ENCODE measurements at regions not wholly inside any gene's neighbourhood (a gene's known extent, or its start where the extent isn't known, plus 50 kb on each side); places are given as distances from the start of the nearest gene placed in this dataset.
"Not testable (repeated sequence)": the region's sequence is repeated elsewhere in the genome, so short reads cannot be mapped to it uniquely, and the experiment has no call there.

DNA sequence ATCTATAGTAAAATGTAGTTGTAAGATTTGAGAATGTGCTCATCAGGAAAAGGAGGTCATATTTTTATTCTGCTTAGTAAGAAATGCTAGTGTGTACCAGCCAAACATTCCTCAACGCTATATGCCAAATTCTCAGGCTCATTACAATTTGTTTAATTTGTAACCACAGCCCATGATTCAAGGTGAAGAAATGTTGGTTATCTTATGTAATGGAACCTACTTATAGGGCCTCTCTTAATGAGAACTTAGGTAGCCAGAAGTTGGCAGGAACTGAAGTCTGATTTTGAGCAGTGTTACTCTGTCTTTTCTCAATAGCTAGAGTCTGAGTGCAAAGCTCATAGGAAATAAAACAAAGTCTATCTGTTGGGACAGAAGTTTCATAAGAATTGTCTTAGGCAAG, 595.0 kb downstream of the GLUD2 start:
- H3K4me3 Mint-ChIP-seq = no peak overlapping the region
- no peaks in the 10 kb centered on the region for H3K27me3 Mint-ChIP-seq (ENCODE audit: low read depth)

GRCh38 chrX:121649417-121649816, 602.0 kb downstream of the GLUD2 start:
- no peak for DNase-seq (ENCODE audit: low read depth, low spot score)
- Mint-ChIP-seq H3K4me3 (no peak overlapping the region), H3K4me1 (no peaks in the 10 kb centered on the region), H3K27me3 (ENCODE audit: low read depth) (no peaks in the 10 kb centered on the region), H3K27ac (ENCODE audit: unreplicated experiment) (no peak overlapping the region), H3K9me3 (peaks cover 8% of the 10 kb centered on the region), H3K36me3 (ENCODE audit: low read depth) (no peaks in the 10 kb centered on the region)
- no peak for TF ChIP-seq CTCF (conservative IDR thresholded peaks at IDR 0.05)

More for the DNA sequence above, 595.0 kb downstream of the GLUD2 start:
- no peak overlapping the region for H3K27ac Mint-ChIP-seq (ENCODE audit: unreplicated experiment)
- no peak for DNase-seq (ENCODE audit: low read depth, low spot score)
- H3K4me1 Mint-ChIP-seq = peaks cover 4% of the 10 kb centered on the region
- H3K9me3 Mint-ChIP-seq = peaks cover 3% of the 10 kb centered on the region
- no peak for TF ChIP-seq CTCF (conservative IDR thresholded peaks at IDR 0.05)
- no peaks in the 10 kb centered on the region for H3K36me3 Mint-ChIP-seq (ENCODE audit: low read depth)

DNA sequence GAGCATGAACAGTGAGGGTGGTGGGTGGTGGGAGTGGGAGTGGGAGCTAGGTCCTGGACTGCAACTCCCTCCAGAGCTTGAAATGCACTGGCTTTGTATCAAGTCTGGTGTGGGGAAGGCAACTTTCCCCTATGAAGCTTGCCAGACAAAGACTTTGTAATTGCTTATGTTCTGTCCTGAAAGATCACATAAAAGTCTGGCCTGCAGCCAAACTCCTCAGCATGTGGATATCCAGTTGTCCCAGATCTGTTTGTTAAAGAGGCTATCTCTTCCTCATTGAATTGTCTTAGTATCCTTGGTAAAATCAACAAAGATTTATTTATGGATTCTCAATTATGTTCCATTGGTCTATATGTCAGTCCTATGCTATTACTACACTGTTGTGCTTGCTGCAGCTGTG, 607.9 kb downstream of the GLUD2 start:
- no peak for TF ChIP-seq CTCF (conservative IDR thresholded peaks at IDR 0.05)
- Mint-ChIP-seq H3K27ac (ENCODE audit: unreplicated experiment) (no peak overlapping the region), H3K4me3 (no peak overlapping the region), H3K4me1 (no peaks in the 10 kb centered on the region), H3K36me3 (ENCODE audit: low read depth) (no peaks in the 10 kb centered on the region), H3K9me3 (peaks cover 6% of the 10 kb centered on the region), H3K27me3 (ENCODE audit: low read depth) (no peaks in the 10 kb centered on the region)
- no peak for DNase-seq (ENCODE audit: low read depth, low spot score)

GRCh38 chrX:121666171-121666570, 618.8 kb downstream of the GLUD2 start:
- H3K9me3 Mint-ChIP-seq = peaks cover 9% of the 10 kb centered on the region

DNA sequence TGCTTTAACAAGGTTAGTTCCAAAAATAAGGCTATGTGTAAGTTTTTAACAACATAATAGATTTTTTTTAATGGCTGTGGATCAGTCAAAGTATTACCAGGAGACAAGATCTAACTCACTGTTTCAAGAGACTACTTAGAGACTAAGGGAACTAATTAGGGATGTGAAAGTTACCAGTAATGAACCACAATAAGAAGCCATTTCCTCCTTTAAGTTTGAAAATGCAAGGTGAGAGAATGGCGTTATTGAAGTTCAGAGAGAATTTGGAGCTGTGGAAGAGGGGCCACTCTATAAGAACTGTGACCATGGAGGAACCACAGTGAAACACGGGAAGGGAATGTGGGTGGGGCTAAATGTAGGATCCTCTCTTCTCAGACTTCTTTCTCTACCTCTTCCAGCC, 624.2 kb downstream of the GLUD2 start:
- Mint-ChIP-seq H3K27ac (ENCODE audit: unreplicated experiment) (no peak overlapping the region), H3K4me1 (no peaks in the 10 kb centered on the region), H3K27me3 (ENCODE audit: low read depth) (no peaks in the 10 kb centered on the region), H3K36me3 (ENCODE audit: low read depth) (no peaks in the 10 kb centered on the region), H3K9me3 (peaks cover 16% of the 10 kb centered on the region), H3K4me3 (no peak overlapping the region)
- no peak for DNase-seq (ENCODE audit: low read depth, low spot score)
- TF ChIP-seq CTCF (conservative IDR thresholded peaks at IDR 0.05) = no peak

More at GRCh38 chrX:121666171-121666570, 618.8 kb downstream of the GLUD2 start:
- no peak for TF ChIP-seq CTCF (conservative IDR thresholded peaks at IDR 0.05)
- no peak overlapping the region for H3K27ac Mint-ChIP-seq (ENCODE audit: unreplicated experiment)
- no peaks in the 10 kb centered on the region for H3K4me1 Mint-ChIP-seq
- H3K36me3 Mint-ChIP-seq (ENCODE audit: low read depth) = no peaks in the 10 kb centered on the region
- H3K27me3 Mint-ChIP-seq (ENCODE audit: low read depth) = no peaks in the 10 kb centered on the region
- no peak overlapping the region for H3K4me3 Mint-ChIP-seq
- DNase-seq (ENCODE audit: low read depth, low spot score) = no peak

- not testable (repeated sequence) for H3K36me3 Mint-ChIP-seq (ENCODE audit: low read depth); H3K4me1 Mint-ChIP-seq; H3K4me3 Mint-ChIP-seq; H3K27ac Mint-ChIP-seq (ENCODE audit: unreplicated experiment); DNase-seq (ENCODE audit: low read depth, low spot score); H3K27me3 Mint-ChIP-seq (ENCODE audit: low read depth)
- H3K9me3 Mint-ChIP-seq = peaks cover 22% of the 10 kb centered on the region
Observed at GRCh38 chrX:121709236-121709635, 661.8 kb downstream of the GLUD2 start.

Measured in neural crest cell (in vitro differentiated cells).